ENCODE measurements at regions not wholly inside any gene's neighbourhood (a gene's known extent, or its start where the extent isn't known, plus 50 kb on each side); places are given as distances from the start of the nearest gene placed in this dataset.

DNA sequence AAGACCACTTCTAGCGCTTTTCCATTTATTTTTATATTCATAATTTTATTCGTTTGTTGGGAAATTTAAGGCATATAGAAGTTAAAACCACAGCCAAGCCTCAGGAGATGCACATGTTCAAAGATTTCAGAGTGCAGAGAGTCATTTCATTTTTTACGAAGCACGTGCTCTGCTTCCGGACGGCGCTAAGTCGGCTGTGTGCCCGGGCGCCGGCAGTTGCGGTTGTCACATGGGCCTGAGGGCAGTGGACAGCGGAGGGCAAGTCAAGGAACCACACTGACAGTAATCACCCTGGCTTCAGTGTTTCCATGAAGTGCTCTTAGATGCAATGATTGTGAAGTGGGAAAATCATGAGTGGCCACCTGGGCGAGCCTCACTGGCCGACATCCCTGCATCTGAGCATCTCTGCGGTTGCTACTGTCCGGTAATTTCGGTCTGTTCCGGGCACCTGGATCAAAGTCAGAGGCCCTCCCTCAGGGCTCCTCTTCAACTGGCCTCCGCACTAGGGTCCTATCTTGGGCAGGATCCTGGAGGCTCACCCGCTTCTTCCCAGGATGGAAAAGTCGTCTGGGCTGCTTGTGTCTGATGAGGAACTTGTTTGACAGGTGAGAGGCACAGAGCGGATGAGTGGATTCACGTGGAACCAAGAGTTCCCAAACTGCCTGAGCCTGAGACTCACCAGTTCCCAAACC, 90.8 kb downstream of the DACT2 start:
- no peak for DNase-seq (ENCODE audit: low spot score)

DNA sequence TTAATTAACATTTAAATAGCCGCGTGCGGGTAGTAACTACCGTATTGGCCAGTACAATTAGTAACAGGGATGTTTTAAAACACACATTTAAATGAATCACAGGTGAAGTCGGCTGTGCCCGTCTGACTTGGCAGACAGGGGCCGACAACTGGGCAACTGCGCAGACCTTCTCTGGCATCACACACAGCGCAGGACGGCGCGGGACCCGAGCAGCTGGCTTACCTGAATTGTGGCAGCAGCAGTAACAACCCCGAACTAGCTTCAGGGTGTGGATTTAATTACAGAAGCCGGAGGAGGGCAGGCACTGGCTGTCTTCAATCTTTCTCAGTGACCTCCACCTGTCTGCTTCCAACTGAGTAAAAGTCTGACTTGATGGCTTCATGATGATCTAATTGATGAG, 91.7 kb downstream of the DACT2 start:
- DNase-seq (ENCODE audit: low spot score) = no peak

DNA sequence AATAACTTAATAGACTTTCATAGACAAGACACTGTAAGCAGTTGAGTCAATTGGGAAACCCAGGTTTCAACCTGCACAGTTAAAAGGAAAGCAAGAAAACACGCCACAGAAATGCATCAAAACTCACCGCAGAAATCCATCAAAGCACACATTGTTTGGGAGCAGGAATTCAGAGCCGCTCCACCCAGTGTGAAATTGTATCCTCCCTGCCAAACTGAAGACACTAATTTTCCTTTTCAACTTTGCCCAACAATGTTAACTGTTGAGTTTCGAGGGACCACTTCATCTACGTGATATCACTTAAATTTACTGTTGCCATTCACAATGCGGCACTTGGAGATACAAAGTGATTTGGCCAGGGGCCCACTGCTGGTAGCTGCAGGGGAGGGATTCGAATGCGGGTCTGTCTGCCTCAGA, 92.7 kb downstream of the DACT2 start:
- DNase-seq (ENCODE audit: low spot score) = no peak

DNA sequence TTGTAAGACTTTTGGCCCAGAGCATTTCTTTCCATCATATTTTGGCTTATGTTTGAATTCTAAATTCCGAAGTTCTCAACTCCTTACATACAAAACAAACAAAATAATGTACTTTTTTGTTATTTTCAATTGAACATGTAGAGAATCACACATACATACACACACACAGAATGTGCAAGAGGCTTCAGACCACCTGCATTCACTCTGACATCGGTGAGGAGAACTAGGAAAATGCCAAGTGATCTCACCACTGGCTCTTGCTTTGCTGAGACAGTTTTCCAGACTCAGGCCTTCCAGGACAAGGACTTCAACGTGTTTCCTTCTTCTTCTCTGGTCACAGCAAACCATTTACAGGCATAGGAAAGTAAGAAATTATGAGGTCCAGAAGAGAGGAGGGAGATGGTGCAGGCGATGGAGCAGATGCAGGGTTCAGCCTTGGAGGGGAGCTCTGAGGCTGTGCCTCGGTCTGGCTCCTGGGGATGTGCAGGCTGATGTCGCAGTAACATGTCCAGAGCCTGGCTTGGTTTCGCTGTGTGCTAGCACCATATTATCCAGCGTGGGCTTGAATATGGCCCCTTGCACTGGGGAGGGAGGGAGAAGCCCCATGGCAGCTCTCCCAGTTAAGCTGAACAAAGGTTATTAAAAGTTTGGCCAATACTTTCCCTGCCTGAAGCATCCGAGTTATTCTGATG, 93.4 kb downstream of the DACT2 start:
- no peak for DNase-seq (ENCODE audit: low spot score)

DNA sequence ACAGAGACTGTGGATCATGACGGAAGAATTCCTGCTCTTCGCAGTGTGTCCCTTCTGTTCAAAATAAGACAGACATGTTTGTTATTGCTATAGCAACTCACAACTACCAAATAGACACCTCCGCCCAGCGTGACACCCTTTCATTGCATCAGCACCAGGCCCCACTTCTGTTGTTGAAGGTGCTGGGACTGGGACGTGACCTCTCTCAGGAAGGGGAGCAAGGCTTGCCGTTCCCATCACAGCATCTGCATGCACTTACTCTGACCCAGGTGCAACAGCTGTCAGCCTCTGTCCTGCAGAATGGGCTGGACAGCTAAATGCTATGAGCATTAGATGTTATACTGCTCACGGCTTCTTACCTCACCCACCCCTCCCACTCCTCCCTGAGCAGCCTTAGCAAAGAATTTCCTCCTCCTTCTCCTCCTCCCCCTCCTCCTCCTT, 94.1 kb downstream of the DACT2 start:
- no peak for DNase-seq (ENCODE audit: low spot score)

DNA sequence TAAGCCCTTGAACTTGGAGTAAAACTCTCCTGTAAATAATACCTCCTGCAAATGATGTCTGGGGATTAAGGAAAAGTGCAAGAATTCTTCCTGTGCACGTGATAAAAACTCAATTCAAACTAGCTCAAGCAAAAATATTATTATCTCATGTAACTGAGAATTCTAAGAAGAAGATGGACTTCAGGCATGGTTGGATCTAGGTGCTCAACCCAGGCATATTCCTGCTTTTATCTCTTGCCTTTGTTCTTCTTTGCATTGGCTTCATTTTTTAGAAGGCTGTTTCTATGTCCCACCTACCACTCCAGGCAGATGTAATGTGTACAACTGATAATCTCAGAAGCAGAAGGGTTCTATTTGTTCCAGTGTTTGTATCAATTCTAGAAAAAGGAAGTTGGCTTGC, 95.8 kb downstream of the DACT2 start:
- no peak for DNase-seq (ENCODE audit: low spot score)

DNA sequence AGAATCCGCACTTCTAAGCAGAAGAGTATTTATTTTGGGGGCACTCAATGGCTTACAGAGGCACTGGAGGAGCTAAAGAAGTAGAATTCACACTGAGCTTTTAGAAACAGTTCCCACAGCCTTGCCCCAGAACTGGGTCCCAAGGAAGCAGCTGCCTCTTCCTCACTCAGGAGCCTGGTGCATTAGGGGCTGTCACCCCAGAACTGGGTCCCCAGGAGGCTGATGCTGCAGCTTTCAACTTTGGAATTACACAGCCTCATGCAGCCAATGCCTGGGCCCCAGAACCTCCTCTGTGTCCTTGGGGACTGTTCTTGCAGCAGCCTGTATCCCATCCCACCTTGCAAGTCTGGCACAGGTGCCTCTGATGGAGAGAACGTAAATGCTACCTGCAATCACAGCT, 96.4 kb downstream of the DACT2 start:
- no peak for DNase-seq (ENCODE audit: low spot score)

DNA sequence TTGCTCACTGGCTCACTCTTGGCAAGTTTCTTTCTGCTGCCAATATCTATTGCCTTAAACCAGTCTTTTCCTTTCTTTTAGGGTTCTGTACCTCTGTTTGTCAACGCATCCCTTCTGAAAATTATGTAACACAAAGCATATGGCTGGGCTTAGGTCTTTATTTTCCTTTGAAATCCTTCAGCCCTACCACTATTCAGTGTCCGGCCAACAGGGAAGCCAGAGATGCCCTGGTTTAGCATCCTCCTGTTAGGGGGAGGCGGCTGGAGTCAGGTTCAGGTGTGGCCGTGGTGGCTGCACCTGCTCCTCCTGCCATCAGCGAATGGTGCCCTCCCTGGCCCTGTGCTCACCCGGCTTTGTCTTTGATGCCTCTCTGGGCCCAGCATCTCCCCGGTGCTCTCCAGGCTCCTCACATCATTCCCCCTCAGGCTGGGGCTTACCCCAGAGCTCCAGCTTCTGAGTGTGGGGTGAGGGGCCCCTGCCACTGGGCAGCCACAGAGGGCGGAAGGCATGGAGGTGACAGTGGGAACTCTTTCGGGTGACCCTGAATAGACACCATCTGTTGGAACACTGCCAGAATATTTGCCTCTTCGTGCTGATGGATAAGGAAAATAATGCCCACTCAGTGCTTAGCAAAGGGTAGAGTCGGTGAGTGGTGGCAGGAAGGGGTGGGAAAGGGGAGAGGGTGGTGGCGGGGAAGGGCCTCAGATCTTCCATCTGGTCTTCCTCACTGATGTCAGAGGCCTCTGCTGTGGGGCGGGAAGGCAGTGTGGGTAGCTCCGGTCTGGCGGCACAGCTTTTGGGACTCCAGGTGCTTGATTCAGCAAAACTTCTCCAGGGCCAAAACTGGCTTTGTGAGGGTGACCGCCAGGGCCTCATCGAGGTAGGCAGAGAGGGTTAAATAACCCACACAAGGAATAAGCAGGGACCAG, 97.2 kb downstream of the DACT2 start:
- no peak for DNase-seq (ENCODE audit: low spot score)

DNA sequence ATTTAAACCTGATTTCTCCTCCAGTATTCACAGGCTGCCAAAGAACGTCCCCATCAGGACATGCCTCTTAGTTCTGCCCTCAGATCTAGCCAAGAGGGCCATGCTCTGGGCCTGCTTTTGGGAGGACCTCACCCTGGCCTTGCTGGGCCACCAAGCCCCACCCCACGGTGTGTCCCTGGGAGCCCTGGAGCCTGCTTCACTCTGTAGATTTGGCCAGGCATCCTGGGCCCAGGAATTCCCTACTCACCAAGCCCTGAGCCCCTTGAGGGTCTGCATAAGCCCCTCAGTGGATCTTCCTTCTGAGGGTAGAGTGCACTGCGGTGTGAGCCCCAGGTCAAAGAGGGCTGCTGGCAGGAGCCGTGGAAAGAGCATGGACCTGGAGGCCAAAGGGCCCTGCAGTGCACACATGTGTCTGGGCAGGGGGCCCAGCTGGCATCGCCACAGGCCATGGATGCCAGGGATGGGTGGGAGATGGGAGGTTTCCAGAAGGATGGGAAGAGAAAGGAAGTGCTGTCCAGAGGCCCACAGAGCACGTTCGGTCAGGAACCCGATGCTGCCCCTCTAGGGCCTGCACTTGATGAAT, 98.0 kb downstream of the DACT2 start:
- DNase-seq (ENCODE audit: low spot score) = no peak

DNA sequence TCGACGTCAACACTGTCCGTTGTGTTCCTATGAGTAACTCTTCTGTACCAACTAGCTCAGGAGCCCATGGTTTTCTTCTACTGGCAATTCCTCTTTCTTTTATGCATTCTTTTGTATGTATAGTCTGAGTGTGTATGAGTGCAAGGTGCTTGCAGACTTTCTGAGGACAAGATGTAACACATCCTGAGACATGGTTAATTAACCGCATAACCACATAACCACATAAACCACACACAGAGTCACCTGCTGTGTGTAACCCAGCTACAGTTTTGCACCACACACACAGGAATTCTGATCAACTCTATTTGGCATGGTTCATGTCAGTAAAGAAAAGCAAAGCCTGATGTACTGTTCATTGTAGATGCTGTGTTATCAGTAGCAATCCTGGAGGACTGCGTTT, 98.6 kb downstream of the DACT2 start:
- DNase-seq (ENCODE audit: low spot score) = no peak

DNA sequence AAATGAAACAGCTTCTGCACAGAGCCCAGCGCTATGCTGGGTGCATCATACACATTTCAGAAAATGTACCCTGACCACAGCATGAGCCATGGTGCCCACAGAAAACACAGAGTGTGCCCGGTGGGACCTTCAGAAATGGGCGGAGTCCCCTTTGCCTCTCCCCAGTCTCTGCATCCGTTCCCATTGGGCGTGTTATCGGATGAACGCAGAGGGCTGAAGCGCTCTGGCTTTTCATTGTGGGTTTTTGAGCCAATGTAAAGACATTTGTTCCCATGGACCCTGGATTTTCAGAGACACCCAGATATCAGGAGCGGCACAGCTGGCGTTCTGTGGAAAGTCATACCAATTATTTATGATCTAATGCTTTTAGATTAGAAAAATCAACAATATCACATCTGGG, 99.8 kb downstream of the DACT2 start:
- no peak for DNase-seq (ENCODE audit: low spot score)

DNA sequence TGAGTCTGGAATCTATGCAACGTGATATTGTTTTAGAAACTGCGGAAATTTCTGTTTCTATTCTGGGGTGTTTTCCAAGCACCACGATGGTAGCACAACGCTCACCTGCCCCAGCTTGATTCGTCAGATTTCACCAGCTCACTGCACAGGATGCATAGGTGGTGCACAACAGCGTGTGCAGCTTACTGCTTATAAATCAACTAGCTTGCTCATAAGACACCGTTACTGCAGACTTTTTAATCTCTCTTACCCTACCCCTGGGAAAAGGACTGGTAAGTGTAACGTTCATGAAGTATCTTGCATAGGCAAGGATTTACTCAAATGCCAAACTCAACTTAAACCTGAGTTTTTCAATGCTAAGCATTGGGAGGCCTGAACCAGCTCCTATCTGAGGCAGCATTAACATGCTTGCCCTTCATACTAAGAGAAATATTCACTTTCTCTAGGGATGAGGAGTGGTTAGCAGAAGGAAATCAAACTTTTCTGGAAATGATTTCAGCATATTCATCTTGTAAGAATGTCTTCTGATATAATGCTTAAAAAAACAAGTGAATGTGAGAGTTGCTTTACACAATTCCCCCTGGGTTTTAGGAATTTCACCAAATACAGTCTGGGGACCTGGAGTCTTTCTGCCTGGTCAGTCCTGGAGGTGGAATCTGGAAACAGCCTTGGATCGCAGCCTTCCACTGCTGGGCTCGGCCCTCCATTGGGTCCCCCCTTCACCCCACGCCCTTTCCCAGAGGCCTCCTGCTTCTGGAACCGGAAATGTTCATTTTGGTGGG, 100.6 kb downstream of the DACT2 start:
- DNase-seq (ENCODE audit: low spot score) = no peak

DNA sequence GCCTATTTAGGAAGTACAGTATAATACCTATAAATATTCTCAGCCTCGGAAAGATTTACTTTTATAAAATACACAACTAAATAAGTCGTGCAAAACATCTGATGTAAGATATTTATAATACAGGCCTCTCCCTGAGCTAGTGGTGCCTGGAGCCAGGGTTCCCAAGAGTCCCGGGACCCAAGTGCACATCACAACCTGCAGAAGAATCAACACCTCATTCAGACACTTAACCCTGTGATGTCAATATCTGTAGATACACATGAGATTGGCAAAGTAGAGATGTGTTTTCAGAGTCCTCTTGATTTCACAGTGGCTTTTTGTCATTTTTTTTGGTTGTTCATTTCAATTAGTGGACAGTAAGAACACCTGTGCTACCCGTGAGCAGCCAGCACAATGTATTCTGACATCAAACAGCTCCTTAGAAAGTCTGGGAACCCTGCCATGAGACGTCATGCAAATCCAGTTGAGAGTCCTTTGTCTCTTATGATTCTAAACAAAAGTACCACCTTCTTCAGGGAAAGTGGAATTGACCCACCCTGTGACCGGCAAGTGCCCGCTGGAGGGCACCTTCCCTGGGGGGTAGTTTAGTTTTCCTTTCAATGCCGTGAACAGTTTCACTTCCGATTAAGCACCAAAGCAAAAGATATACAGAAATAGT, 101.6 kb downstream of the DACT2 start:
- no peak for DNase-seq (ENCODE audit: low spot score)

DNA sequence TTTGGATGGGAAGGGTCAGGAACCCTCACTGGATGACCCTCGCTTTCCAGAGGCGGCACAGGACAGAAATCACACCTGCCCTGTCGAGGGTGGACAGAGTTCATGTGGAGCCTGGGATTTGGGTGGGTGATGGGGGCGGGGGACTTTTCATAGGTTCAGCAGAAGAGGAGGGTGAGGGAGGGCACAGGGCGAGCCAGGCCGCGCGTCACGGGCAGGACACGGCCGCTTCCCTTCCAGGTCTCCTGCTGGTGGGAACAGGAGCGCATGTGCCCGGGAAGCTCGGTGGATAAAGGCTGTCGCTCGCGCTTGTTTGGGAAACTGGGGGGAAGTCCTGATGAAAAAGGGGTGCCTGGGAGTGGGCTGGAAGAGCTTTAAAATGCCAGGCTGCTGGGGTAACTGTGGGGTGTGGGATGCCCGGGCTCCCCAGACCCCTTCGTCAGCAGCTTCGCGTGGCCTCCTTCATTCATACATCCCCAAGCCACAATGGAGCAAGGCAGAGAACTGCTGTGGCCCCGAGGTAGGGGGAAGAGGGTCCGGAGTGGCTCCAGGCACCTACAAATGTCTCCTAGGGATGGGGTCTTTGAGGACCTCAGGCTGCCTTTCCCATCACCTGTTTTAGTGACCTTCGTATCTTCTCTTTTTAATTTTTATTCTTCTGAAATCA, 102.2 kb downstream of the DACT2 start:
- DNase-seq (ENCODE audit: low spot score) = no peak

DNA sequence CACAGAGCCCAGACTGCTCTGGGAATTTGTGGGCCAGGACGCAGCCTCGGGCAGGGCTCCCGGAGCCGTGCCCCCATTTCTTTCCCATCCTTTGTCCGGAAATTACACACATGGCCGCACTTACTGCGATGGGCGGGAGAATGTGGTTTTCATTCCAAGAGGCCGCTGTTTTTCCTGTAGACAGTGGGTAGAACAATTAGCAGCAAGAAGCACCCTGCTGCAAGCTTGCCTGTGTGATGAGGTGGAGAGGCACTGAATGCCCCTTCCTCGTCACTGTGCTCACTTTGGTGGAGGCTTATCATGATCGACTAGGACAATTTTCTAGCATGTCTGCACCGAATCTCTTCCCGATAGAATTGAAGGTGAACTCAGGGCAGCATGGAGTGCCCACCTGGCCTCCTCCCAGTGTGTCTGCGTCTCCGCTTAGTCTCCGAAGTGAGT, 102.8 kb downstream of the DACT2 start:
- DNase-seq (ENCODE audit: low spot score) = no peak

DNA sequence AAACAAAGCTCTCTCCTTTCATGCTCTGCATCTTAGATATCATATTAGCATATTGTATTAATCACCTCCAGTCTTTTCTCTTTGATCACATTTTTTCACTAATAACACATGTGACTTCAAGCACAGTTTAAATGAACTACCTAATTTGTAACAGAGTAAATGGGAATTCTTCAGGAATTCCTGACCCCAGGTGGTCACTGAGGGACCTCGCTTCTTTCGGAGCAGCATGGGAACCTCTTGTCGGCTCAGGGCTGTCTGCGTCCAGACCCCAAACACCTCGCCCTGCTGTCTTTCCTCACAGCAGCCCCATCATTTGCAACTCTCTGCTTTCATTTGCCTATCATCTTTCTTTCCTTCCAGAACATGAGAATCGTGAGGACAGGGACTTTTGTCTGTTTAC, 103.5 kb downstream of the DACT2 start:
- DNase-seq (ENCODE audit: low spot score) = no peak

DNA sequence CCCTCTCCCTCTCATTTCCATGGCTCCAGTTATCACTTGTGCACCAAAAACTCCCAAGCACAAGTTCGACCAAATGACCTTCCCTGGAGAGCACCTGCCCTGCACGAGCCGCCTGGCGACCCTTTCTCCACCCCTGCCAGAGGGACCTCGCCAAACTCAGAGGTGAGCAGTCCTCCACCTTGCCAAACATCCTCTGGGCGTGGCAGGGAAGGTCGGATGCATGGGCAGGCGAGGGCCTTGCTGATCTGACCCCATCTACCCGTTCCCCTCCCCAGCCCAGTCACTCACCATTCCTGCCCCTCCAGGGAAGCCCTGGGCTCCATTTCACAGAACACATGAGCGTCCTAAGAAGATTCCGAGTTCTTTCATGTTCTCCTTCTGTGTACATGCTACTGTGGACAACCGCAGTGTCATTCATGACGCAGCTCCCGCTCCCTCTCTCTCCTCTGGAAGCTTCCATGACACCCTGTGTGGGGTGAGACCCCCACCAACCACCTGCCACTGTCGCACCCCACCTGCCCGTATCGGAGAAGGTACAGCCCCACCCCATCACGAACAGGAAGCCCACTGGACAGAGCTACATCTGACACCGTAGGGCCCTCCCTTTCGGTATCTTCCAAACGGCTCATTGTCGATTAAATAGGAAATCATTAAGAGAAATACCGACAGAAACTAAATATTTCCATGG, 104.3 kb downstream of the DACT2 start:
- no peak for DNase-seq (ENCODE audit: low spot score)

DNA sequence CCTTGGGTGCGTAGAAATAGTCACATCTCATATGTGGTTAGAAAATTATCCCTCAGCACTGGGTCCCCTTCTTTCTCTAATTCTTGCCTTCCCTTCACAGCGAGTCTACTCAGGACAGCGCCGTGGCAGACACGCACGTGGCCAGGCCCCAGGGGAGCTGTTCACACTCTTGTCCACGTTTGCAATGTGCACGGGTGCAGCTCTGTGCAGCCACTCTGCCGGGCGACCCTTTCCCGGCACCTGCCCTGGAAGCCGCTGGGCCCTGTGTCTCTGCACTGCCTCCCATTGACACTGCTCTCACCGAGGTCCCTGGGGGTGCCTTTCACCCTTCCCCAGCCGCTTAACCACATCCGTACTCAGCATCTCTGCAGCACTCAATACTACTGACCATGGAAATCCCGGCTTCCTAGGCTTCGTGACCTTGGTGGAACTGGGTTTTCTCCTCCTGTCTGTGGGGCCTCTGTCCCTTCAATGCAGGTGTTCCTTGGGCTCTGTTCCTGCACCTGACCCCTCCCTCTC, 104.9 kb downstream of the DACT2 start:
- no peak for DNase-seq (ENCODE audit: low spot score)

DNA sequence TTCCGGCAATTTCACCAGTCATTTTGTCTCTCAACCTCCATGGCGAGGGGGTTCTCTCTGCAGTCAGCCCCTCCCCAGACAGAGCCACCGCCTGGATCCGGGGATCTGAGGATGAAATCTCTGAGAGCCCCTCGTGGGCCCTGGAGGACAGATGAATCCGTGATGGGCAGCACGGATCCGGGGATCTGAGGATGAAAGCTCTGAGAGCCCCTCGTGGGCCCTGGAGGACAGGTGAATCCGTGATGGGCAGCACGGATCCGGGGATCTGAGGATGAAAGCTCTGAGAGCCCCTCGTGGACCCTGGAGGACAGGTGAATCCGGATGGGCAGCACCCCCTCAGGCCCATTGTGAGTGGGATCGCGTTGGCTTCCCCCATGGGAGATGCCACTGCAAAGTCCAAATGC, 106.5 kb downstream of the DACT2 start:
- no peak for DNase-seq (ENCODE audit: low spot score)

Measured in mucosa of gallbladder (tissue), 1 donor.